HG03457 (cell line): ENCODE measurements at regions not wholly inside any gene's neighbourhood (a gene's known extent, or its start where the extent isn't known, plus 50 kb on each side); places are given as distances from the start of the nearest gene placed in this dataset.

Experiments used
- ATAC-seq: cut with Tn5 transposase; IDR thresholded peaks from one replicate; pipeline ENCODE4 v1.9.1; 2021; ENCODE audit warnings: moderate number of reproducible peaks; ENCODE audit not compliant: unreplicated experiment

DNA sequence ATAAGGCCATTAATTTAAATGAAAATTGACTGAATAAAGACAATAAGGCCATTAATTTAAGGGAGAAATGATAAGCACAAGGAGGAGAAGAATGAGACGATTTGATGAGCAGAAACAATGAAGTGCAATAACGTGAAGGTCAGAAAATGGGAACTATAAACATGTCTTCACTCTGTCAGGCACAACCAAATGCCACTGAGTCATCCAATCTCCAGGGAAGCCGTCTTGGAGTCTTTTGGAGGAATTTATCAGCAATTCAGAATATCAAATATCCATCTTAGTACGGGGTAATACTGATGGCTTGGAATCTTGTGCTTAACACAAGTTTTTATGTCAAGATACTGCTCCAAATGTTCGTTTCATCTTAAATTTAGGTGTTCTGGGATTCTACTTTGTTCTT is 159.9 kb downstream of the CAPZA3 start:
- ATAC-seq, result no peak

DNA sequence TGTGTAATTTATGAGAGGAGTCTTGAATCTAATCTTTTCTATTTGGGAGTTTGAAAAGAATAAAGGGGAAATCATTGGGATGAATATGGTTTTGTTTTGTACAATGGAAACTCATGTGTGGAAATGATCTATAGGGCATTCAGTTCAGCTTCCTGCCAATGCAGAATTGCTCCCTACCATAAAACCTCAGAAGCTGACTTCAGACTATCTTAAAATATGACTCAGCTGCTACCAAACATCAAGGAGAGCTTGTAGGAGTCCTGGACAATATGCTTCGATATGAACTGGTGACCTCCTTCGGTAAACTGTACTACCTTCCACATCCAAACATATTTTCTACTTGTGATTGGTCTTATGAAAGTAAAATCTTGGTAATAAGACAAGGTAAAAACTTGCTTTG is 160.6 kb downstream of the CAPZA3 start:
- ATAC-seq, result no peak

DNA sequence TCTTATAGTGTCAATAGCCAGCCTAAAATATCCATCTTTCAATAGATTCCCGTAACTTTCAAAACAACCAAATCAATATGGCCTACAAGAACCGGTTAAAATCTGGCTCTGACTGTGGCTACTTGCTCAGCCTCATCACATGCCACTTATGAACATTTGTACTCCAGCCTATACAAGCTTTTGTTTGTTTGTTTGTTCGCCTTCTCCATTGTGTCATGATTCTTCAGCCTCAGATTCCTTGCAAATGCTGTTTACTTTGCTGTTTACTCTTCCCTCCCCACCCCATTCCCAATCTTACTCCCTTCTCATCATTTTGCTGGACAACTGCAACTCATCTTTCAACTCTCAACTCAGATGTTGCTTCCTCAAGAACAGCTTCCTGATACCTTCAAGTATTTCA is 161.2 kb downstream of the CAPZA3 start:
- no peak for ATAC-seq

DNA sequence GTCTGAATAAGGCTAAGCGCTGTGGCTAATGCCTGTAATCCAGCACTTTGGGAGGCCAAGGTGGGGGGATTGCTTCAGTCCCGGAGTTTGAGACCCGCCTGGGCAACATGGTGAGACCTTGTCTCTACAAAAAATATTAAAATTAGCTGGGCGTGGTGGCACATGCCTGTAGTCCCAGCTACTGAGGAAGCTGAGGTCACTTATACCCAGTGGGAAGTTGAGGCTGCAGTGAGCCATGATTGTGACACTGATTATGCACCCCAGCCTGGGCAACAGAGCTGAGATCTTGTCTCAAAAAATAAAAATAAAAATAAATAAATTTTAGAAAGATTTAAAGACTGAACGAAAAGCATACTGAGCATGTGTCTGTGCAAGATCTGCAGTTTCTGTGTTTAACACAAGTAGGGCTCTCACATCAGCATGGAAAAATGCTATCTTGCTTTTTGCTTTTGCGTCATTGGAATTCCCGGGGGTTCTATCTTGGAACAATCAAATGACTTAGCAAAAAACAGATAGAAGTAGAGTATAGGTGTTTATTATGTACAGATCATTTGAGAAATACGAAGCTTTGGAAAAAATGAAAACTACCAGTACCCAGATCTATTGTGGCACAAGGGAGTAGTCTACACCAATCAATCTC is 161.9 kb downstream of the CAPZA3 start:
- no peak for ATAC-seq

DNA sequence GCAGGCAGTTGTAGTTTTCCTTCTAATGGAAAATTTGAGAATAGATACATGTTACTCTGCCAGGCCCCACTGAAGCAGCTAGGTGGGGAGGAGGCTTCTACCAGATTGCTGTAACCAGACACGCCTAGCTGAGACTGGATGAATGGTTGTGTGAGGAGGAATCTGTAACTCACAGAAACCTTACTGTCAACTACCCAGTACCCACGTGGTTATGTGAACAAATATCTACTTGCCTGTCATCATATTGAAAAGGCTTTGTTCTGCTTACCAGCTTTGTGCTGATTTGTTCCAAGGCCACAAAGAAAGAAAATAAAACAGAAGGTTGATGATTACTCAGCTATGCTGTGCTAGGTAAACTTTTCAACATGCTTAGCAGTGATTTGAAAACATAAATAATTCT is 167.2 kb downstream of the CAPZA3 start:
- ATAC-seq, result no peak

DNA sequence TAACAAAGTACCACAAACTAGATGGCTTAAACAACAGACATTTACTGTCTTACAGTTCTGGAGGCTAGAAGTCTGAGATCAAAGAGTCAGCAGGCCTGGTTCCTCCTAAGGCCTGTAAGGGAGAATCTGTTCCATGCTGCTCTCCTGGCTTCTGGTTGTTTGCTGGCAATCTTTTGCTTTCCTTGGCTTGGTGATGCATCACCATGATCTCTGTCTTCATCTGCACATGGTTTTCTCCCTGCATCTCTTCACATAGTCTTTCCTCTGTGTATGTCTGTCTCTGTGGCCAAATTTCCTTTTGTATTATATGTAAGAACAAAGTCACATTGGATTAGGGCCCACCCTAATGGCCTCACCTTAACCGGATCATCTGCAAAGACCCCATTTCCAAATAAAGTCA is 168.5 kb downstream of the CAPZA3 start:
- no peak for ATAC-seq

DNA sequence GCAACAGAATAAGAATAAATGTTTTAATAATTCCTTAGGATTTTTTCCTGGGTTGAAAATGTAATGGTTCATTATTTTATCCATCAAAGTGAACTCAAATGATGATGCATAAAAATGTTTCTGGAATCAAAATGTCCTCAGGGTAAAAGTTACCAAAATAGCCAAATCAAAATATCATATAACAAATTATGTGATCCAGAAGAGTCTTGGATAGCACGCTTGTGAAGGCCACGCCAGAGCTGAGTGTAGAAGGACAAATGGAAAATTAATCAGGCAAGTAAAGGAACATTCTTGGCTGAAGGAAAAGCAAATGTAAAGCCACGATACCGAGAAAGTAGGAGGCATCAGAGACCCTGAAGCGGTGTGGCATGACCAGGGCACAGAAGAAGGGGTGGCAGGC is 169.2 kb downstream of the CAPZA3 start:
- ATAC-seq, result no peak

DNA sequence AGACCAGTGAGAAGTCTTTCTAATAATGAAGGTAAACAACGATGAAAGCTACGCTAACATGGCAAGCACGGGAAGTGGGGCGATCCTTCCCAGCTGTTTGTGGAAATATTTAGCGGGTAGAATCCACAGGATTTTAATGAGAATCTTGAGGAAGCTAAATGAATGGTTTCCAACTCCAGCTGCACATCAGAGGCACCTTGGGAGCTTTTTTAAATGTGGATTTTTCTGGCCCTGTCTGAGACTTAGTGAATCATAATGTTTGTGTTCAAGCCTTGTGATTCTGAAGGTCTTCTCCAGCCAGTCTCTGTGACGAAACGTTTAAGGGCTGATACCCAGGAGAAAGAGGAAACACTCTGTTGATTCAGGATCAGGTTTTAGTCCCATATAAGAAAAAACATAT is 169.8 kb downstream of the CAPZA3 start:
- ATAC-seq, result no peak

DNA sequence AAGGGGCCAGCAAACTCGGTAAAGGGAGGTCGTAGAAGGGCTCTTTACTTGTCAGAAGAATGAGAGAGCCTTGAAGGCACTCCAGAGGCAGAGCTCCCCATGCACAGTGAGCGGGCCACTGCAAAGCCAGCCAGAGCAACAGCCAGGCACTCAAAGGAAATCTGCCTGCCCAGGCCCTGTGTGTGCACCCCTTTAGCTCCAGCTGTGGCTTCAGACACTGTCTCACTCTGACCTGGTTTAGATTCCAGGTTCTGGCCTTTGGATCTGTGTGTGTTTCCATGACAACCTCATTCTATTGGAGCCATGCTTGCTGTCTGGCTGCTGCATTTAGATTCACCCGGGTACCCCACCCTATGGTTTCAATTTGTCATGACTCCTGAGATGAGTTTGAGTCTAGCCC is 170.3 kb downstream of the CAPZA3 start:
- ATAC-seq, result no peak

DNA sequence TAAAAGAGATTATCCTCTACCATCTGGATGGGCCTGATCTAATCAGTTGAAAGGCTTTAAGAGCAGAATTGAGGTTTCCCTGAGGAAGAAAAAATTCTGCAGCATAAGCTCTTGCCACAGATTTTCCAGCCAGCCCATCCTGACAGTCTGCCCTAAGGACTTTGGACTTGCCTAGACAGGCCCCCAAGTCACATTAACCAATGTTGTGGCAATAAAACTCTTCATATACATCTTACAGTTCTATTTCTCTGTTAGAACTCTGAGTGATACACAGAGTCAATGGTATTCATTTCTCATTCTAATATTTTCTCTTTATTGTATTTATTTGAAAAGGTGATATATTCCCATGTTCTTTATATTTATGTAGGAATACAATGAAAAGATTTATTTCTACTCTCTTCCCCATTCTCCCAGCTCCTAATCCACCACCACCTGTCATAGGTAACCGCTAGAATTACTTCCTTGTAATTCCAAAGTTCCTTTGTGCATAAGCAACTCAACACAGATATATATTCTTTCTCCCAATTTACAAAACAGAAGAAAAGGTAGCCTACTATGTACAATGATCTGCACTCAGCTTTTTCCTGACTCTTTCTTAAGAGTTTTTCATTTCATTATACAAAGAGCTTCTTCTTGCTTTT is 182.1 kb downstream of the CAPZA3 start:
- ATAC-seq, result no peak

DNA sequence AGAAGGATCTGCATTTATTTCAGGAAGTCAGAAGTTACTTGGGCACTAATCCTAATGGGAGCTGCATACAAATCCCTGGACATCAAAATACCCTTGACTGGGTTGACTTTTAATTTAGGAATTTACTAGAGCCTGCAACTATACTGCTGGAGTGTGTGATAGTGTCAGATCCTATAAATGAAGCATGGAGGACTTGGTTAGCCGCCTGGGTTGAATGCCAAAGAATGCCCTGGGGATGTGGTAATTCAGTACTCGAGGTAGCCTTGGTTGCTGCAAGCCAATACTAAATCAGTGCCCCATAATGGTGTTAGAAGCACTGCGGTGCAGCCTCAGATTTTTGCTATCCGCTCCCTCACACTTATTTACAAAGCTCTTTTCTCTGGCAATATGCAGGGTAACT is 184.9 kb downstream of the CAPZA3 start:
- ATAC-seq, result no peak

DNA sequence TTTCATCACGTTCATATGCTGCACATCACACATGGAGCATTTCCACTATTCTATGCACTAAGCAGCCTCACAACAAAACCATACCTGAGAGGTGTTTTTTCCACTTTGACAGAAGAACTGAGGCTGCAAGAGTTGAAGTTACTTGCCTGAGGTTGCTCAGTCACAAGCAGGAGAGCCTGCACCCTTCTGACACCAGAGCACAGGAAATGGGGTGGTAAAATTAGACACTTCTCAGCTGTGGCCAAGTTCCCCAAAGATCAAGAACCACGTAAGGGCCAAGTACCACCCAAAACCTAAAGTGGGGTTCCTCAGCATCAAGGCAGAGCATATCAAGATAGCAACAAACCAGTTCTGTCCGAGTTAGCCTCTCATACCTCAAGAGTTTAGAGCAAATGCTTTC is 185.8 kb downstream of the CAPZA3 start:
- no peak for ATAC-seq

DNA sequence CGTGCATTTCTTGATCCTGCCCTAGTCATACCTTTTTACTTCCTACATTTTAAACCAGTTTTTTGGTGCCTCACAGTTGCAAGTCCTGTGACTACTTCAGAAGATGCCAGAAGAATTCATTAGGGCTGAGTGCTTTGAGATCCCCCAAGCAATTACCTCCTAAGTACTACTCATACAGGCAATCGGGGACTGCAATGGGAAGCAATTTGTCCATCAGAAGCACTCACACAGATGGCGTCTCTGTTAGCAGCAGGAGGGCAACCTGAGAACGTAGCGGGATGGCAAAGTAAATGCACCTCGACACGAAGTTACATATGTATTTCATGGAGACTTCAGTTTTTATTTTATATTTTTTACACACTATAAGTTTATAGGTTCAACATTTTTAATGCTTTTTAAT is 188.3 kb downstream of the CAPZA3 start:
- ATAC-seq, result no peak

DNA sequence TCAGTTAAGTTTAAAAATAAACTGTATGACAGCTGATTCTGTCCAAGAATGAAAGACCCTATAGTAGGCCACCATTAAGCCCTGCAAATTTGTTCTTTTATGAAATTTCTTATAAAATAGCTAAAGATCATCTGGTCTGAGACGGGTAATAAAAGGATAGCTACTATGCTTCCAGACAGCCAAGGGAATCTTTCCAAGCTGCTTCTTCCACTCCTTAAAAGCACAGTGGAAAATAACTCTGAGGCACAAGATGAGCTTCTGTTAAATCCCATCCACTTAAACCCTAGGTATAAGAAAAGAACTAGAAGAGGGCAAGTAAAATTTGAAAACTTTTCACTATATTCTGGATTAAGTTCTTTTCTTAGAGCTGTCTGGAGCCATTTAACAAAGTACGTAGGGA is 194.3 kb downstream of the CAPZA3 start:
- no peak for ATAC-seq

DNA sequence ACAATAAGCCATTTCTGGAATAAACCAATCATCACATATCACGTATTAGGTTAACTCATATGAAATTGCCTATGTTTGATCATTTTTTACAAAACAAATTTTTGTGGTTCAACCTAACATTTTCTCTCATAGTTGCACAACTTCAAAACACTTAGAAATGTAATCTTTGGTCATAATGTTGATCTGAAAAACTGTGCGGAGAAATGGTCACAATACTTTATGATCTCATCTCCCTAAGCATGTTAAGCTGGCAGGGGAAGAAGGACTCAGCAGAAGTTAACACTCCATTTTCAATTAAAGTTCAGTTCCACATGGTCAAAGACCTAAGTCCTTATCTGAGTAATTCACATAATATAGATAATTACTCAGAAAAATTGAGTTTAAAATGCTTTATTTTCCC is 194.8 kb downstream of the CAPZA3 start:
- no peak for ATAC-seq

DNA sequence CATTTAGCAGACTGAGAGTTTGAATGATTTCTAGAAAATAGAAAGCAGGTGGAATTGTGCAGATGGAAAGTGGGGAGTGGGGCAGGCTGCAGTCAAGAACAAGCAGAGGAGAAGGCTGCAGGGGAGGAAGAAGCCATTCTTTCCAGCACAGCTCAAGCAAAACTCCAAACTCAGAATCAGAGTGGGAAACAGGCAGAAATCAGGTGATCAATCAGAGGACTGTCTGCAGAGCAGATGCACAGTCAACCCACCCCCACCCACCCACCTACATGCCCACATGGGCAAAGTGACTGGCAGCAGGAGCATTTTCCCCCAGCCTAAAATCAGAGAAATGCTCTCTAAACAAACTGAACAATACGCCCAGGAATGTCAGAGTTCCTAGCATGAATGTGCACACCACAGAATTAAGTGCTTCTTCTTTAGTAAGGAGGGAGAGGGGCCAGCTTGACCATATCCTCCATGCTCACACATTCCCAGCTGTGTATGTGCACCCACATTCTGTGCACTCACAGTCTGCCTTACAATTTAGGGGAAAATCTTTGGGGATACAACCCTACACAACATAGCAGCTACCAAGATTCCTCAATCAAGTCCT is 194.1 kb upstream of the PLEKHA5 start:
- ATAC-seq, result no peak

DNA sequence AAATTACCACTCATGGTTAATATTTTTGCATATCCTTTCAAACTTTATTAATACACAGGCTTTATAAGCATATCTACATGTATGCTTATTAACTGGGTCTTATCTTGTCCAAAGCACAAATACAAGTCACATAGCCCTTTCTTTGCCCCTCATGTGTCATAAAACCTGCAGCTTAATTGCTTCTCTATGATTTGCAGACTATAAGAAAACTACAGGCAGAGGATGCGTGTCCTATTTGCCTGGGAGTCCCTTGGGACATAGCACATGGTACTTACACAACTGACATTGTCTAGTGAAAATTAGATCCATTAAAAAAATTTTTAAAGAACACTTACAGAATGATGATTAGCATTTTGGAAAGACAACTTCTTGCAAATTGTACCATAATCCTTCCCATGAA is 190.5 kb upstream of the PLEKHA5 start:
- ATAC-seq, result no peak

DNA sequence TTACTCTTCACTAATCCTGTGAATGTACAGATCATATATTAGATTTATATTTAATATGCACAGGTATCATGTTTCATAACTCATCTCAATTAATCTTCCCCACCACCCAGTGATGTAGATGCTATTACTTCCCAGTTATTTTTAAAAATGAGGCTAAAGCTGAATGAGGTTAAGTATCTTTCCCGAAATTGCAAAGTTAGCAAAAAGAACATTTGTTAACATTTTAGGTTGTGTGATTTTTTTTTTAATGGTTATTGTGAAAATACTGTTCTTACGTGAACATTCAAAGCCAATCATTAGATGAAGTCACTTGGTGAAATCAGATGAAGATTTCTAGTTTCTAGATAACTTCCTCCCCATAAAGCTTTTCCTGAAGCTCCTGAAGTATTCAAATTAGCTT is 186.9 kb upstream of the PLEKHA5 start:
- ATAC-seq, result no peak

DNA sequence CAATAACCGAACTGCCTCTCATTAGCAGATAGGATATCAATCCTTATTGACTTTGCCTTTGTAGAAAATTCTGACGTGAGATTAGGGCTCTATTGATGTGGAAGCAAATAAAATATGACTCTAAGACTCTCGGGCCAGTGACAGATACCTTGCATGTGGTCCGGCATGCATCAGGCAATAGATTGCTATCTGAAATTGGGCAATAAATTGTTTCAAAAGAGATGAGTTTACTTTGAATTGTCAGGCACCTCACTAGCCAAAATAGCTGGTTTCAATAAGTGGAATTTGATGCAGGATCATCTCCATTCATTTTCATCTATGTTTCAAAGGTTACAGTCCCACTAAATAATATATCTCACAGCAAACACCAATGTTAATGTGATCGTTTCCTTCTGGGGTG is 186.3 kb upstream of the PLEKHA5 start:
- ATAC-seq, result no peak

DNA sequence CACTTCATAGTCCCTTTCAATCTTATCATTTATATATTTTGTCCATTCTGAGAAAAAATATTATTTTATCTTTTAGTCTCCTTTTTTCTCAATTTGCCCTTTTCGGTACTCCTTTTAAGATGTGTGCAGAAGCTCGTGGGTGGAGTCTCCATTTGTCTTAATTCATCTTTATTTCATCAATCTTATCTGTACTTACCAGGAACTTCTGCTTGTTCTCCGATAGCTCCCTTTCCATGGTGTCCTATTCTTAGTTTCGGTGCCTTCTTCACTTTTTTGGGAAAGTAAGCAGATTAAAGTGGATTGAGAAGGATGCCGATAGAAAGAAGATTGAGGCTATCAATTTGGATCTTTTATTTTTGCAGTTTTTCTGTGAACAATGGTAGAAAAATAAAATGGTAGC is 183.4 kb upstream of the PLEKHA5 start:
- ATAC-seq, result no peak

DNA sequence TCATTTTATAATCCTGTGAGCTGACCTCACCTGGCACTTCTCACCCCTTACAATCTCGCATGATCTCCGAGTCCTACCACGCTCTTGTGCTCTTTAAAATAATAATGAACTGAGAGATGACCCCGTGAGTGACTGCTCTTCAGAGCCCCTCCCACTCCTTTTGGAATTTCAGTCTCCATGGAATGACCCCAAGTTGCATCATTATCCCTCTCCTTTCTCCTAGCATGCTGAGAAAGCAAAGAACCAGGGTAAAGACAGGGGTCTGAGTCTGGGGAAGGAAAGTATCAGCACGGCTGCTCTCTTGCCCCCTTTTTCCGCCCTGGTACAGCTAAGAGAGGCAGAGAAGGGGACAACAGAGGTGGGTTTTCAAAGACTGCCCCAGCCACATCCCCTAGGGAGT is 178.3 kb upstream of the PLEKHA5 start:
- no peak for ATAC-seq

DNA sequence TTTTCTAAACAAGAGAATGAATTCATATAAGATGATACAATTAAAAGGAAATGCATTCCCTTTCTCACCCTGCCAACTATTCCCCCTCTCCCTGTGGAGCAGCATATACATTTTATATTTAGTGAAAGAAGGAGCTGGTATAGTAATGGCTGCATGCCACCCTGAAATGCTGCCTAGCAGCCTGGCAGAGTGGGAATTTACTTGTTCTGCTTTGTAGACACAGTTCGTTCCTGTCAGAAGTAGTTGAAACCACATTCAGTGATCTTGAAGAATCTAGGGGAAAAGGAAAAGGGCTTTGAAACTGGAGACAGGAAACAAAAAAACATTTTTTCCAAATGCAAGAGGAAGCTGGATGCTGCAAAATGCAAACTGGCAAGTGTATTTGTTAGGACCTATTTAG is 176.0 kb upstream of the PLEKHA5 start:
- ATAC-seq, result no peak

DNA sequence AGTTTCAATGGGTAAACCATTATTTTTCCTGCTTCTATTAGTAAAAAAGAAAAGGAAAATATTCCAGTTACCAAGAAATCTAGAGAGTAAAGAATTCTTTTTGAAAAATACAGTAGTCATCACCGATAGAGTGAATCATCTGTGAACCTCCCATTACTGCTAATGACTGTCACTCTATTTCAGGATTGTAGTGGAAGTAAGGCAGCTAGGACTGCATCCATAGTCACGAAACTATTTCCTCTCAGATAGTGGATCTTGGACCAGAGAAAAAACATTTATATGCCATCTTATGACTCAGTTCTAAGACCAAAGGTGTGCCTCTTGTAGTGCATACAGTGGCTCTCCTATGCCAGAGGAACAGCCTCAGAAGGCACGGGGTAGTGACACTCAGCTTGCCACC is 173.9 kb upstream of the PLEKHA5 start:
- ATAC-seq, result no peak
